IPS-18a (cell line): ENCODE measurements at regions not wholly inside any gene's neighbourhood (a gene's known extent, or its start where the extent isn't known, plus 50 kb on each side); places are given as distances from the start of the nearest gene placed in this dataset.

Experiments used
- H3K27ac ChIP-seq: one replicate; pipeline ENCODE4 v1.5.1; 2013; ENCODE audit warnings: low read length
- H3K27me3 ChIP-seq: one replicate; pipeline ENCODE4 v1.6.1; 2013; ENCODE audit warnings: mild to moderate bottlenecking, low read length; ENCODE audit not compliant: control insufficient read depth, insufficient read depth
- H3K36me3 ChIP-seq: one replicate; pipeline ENCODE4 v1.6.1; 2013; ENCODE audit warnings: low read depth, low read length; ENCODE audit not compliant: control insufficient read depth
- H3K4me1 ChIP-seq: one replicate; pipeline ENCODE4 v1.6.1; 2013; ENCODE audit warnings: low read depth, low read length; ENCODE audit not compliant: control insufficient read depth
- H3K4me3 ChIP-seq: one replicate; pipeline ENCODE4 v1.5.1; 2013; ENCODE audit warnings: low read length
- H3K9ac ChIP-seq: one replicate; pipeline ENCODE4 v1.6.1; 2013; ENCODE audit warnings: mild to moderate bottlenecking, low read length, moderate library complexity
- H3K9me3 ChIP-seq: one replicate; pipeline ENCODE4 v1.6.1; 2013; ENCODE audit warnings: low read depth, low read length; ENCODE audit not compliant: control insufficient read depth

GRCh38 chr14:101027966-101028365, 124.4 kb upstream of the RTL1 start:
- no peaks in the 10 kb centered on the region for H3K27me3 ChIP-seq
- H3K36me3 ChIP-seq: no peaks in the 10 kb centered on the region

GRCh38 chr14:101028971-101029667, 125.6 kb upstream of the RTL1 start:
- Histone ChIP-seq H3K27me3 (no peaks in the 10 kb centered on the region), H3K36me3 (no peaks in the 10 kb centered on the region), H3K27ac (no peak overlapping the region), H3K9me3 (no peaks in the 10 kb centered on the region), H3K4me3 (no peak overlapping the region), H3K4me1 (no peaks in the 10 kb centered on the region), H3K9ac (no peak overlapping the region)

More at GRCh38 chr14:101027966-101028365, 124.4 kb upstream of the RTL1 start:
- no peak overlapping the region for H3K9ac ChIP-seq
- H3K9me3 ChIP-seq: peaks cover 2% of the 10 kb centered on the region
- H3K27ac ChIP-seq: no peak overlapping the region
- no peaks in the 10 kb centered on the region for H3K4me1 ChIP-seq
- H3K4me3 ChIP-seq: no peak overlapping the region

GRCh38 chr14:101029668-101030290, 126.3 kb upstream of the RTL1 start:
- Histone ChIP-seq H3K4me1 (no peaks in the 10 kb centered on the region), H3K36me3 (no peaks in the 10 kb centered on the region), H3K9me3 (no peaks in the 10 kb centered on the region), H3K27ac (no peak overlapping the region), H3K27me3 (no peaks in the 10 kb centered on the region), H3K9ac (no peak overlapping the region), H3K4me3 (no peak overlapping the region)

DNA sequence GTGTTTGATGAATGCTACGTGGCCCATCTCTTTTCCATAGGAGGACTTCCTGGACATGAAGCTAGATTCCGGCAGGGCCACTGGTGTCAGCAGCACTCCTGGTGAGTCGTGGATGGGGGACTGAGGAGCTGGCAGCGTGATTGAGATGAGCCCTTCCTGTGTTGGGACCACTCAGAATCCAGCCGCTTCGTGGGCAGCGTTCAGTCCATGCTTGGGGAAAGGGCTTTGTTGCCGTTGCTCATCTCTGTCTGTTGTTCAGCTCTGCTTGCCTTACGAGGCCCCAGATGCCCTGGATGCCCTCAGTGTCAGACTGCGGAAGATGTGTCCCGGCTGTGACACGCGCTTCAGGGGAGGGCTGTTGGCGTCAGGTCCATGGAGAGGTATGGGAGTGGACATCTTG, 127.1 kb upstream of the RTL1 start:
- no peaks in the 10 kb centered on the region for H3K36me3 ChIP-seq
- no peaks in the 10 kb centered on the region for H3K27me3 ChIP-seq
- H3K9me3 ChIP-seq: no peaks in the 10 kb centered on the region
- H3K9ac ChIP-seq: no peak overlapping the region
- no peak overlapping the region for H3K27ac ChIP-seq
- H3K4me3 ChIP-seq: no peak overlapping the region
- no peaks in the 10 kb centered on the region for H3K4me1 ChIP-seq

DNA sequence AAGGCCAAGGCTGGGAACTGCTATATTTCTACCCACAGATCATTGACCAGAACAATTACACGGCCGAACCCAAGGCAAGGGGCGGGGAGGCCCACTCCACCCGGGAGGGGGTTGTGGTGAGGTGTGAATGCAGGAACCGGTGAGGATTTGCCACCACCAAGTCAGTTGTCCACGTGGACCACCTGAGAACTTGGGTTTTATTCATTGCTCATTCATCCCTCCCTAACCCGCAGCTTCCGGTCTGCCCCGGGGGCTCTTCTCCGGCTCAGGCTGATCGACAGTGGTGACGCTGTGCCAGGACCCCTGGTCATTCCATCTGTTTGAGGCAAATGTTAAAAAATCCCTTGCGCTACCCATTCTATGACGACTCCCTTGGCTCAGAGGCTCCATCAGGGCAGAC, 127.7 kb upstream of the RTL1 start:
- Histone ChIP-seq H3K27me3 (no peaks in the 10 kb centered on the region), H3K36me3 (no peaks in the 10 kb centered on the region), H3K9me3 (no peaks in the 10 kb centered on the region), H3K27ac (no peak overlapping the region), H3K4me3 (no peak overlapping the region), H3K4me1 (no peaks in the 10 kb centered on the region), H3K9ac (no peak overlapping the region)

GRCh38 chr14:101031721-101032120, 128.2 kb upstream of the RTL1 start:
- Histone ChIP-seq H3K27me3 (no peaks in the 10 kb centered on the region), H3K9me3 (no peaks in the 10 kb centered on the region), H3K36me3 (no peaks in the 10 kb centered on the region), H3K4me3 (no peak overlapping the region), H3K4me1 (no peaks in the 10 kb centered on the region), H3K27ac (no peak overlapping the region), H3K9ac (no peak overlapping the region)

GRCh38 chr14:101032433-101032832, 128.9 kb upstream of the RTL1 start:
- Histone ChIP-seq H3K9ac (no peak overlapping the region), H3K27me3 (no peaks in the 10 kb centered on the region), H3K27ac (no peak overlapping the region), H3K4me1 (no peaks in the 10 kb centered on the region), H3K4me3 (no peak overlapping the region), H3K9me3 (no peaks in the 10 kb centered on the region), H3K36me3 (no peaks in the 10 kb centered on the region)

DNA sequence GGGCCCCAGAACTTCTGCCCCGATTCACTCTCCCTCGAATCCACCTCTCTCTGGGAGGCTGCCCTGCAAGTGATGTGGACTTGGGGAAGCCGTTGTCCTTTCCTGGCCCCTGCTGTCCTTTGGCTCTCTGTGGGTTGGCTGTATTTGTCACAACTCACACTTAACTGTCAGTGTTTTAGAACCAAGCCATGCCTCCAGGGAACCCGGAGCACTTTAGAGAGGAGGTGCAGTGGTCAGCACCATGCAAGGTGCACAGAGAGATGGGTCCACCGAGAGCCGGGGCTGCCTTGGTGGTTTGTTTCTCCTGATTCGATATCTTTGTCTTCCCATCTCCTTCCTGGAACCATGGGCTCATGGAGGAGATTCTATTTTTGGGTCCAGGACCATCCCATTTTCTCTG, 129.5 kb upstream of the RTL1 start:
- no peaks in the 10 kb centered on the region for H3K36me3 ChIP-seq
- H3K4me3 ChIP-seq: no peak overlapping the region
- H3K9me3 ChIP-seq: no peaks in the 10 kb centered on the region
- H3K4me1 ChIP-seq: no peaks in the 10 kb centered on the region
- no peaks in the 10 kb centered on the region for H3K27me3 ChIP-seq
- no peak overlapping the region for H3K9ac ChIP-seq
- no peak overlapping the region for H3K27ac ChIP-seq

DNA sequence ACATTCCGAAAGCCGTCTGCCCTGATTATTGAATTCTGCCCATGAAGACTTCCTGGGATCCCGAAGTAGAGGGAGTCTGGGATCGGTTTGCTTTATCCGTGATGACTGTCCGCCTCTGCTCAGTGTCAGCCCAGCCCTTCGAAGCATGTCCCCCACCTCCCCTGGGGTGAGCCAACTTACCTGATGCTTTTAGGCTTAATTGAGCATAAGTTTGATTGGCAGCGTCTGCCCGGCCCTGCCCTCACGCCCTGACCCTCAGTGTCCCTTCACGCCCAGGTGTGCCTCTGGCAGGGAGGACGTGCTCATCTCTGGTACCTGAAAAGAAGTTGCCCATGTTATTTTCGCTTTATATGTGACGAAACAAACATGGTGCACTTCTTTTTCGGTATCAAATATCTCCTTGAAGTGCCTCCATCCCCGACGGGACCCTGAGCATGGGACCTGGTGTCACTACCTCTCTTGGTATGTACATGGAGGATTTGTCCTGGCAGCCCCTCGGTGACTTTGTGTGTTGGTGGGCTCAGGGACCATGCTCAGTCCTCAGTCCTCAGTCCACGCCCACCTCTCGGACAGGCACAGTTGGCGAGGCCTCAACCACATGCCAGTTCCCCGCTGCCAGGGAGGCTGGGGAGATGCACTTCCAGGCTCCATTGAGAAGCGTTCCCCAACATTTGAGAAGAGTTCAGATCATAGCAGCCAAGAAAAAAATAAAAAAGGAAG, 130.1 kb upstream of the RTL1 start:
- no peaks in the 10 kb centered on the region for H3K27me3 ChIP-seq
- no peaks in the 10 kb centered on the region for H3K4me1 ChIP-seq
- no peaks in the 10 kb centered on the region for H3K9me3 ChIP-seq
- no peak overlapping the region for H3K27ac ChIP-seq
- H3K36me3 ChIP-seq: no peaks in the 10 kb centered on the region
- H3K4me3 ChIP-seq: no peak overlapping the region
- H3K9ac ChIP-seq: no peak overlapping the region

DNA sequence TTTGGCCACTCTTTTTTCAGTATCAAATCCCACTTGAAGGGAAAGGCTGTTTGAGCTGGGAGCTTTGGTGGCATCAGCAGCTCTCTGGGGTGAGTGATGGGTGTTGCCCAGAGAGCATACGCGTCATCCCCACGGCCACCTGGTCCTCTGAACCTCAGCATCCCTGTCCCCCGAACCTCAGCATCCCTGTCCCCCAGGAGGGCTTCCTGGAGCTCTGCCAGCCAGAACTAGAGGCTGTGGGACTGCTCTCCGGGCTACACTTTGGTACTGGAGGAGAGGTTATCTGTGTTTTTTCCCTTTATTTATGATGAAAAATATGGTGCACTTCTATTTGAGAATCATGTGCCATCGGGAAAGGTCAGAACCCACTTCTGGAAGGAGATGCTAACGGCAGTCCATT, 131.5 kb upstream of the RTL1 start:
- no peaks in the 10 kb centered on the region for H3K27me3 ChIP-seq
- H3K9ac ChIP-seq: no peak overlapping the region
- no peaks in the 10 kb centered on the region for H3K36me3 ChIP-seq
- H3K9me3 ChIP-seq: no peaks in the 10 kb centered on the region
- no peak overlapping the region for H3K4me3 ChIP-seq
- H3K4me1 ChIP-seq: no peaks in the 10 kb centered on the region
- no peak overlapping the region for H3K27ac ChIP-seq

DNA sequence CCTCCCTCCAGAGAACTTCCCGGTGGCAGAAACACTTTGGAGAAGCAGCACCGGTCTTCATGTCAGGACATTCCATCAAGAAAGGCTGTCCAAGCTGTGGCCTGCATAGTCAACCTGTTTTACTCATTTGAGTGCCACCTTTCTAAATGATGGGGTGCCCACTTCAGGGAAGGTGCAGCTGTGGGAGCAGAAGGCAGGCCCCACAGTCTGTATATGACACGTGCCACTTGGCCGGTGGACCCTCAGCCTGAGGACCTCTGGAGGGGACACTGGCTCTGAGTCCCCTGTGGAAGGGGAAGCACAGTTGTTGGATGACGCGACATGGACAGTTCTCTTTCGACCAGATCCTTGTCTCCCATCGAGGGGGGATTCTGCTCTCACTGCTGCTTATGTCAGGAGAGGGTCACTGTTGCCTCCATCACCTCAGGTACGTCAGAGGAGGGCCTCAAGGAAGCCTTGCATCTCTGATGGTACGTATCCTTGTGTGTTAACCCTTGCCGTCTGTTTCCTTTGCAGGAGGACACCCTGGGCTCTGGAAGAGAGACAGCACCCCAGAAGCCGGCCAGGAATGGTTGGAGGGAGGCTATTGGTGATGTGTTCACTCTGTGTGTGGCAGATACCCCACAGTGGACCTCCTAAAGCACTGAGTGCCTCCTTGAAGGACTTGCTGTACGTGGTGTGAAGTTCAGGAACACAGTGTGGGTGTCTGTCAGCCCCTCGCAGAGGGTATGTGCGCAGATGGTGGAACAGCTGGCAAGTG, 132.1 kb upstream of the RTL1 start:
- Histone ChIP-seq H3K36me3 (no peaks in the 10 kb centered on the region), H3K27ac (no peak overlapping the region), H3K4me3 (no peak overlapping the region), H3K27me3 (no peaks in the 10 kb centered on the region), H3K4me1 (no peaks in the 10 kb centered on the region), H3K9ac (no peak overlapping the region), H3K9me3 (no peaks in the 10 kb centered on the region)
